GM12864 (cell line): ENCODE measurements at regions not wholly inside any gene's neighbourhood (a gene's known extent, or its start where the extent isn't known, plus 50 kb on each side); places are given as distances from the start of the nearest gene placed in this dataset.
"Not testable (repeated sequence)": the region's sequence is repeated elsewhere in the genome, so short reads cannot be mapped to it uniquely, and the experiment has no call there.

ENCODE experiments used
- DNase-seq: peaks from one replicate; pipeline ENCODE4 v3.0.0-alpha.2; 2011; ENCODE audit warnings: low read depth
- H3K4me3 ChIP-seq: 2 replicates; pipeline ENCODE4 v1.5.1; 2011; ENCODE audit warnings: mild to moderate bottlenecking, low read depth, low read length, control low read depth
- TF ChIP-seq, protein P1 (sequence below): IDR thresholded peaks from 2 replicates; pipeline ENCODE4 v1.5.1; 2011; ENCODE audit warnings: low read depth, mild to moderate bottlenecking, moderate library complexity, low read length, control low read depth, inconsistent platforms; ENCODE audit errors: missing control alignments

GRCh38 chr20:40628877-40629276, 60.2 kb downstream of the MAFB start:
- H3K4me3 ChIP-seq: no peak overlapping the region
- TF ChIP-seq, protein P1, sequence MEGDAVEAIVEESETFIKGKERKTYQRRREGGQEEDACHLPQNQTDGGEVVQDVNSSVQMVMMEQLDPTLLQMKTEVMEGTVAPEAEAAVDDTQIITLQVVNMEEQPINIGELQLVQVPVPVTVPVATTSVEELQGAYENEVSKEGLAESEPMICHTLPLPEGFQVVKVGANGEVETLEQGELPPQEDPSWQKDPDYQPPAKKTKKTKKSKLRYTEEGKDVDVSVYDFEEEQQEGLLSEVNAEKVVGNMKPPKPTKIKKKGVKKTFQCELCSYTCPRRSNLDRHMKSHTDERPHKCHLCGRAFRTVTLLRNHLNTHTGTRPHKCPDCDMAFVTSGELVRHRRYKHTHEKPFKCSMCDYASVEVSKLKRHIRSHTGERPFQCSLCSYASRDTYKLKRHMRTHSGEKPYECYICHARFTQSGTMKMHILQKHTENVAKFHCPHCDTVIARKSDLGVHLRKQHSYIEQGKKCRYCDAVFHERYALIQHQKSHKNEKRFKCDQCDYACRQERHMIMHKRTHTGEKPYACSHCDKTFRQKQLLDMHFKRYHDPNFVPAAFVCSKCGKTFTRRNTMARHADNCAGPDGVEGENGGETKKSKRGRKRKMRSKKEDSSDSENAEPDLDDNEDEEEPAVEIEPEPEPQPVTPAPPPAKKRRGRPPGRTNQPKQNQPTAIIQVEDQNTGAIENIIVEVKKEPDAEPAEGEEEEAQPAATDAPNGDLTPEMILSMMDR: no peak
- DNase-seq: no peak

- H3K4me3 ChIP-seq, DNase-seq: not testable (repeated sequence)
Measured at GRCh38 chr20:40619053-40619452, 70.0 kb downstream of the MAFB start.

GRCh38 chr20:40617594-40617993, 71.4 kb downstream of the MAFB start:
- TF ChIP-seq, protein P1: no peak
- DNase-seq: no peak

DNA sequence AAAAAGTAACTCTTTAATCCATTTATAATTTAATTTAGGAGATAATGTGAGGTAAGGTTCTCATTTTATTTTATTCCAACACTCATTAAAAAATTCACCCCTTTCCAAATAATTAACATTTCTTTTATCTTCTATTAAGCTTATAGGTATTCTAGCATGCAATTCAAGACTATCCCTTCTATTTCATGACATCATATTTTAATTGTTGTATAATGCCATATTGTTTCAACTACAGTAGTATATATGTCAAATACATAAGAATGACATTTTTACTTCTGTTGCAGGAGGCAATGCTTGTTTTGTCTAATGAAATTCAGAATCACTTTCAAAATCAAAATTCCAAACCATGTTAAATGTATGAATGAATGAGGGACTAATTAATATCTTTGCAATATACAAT, 76.2 kb downstream of the MAFB start:
- TF ChIP-seq, protein P1: no peak
- H3K4me3 ChIP-seq: no peak overlapping the region
- DNase-seq: no peak

More at GRCh38 chr20:40617594-40617993, 71.4 kb downstream of the MAFB start:
- no peak overlapping the region for H3K4me3 ChIP-seq

- TF ChIP-seq, protein P1: no peak
- no peak for DNase-seq
- no peak overlapping the region for H3K4me3 ChIP-seq
Measured at GRCh38 chr20:40612247-40612646, 76.8 kb downstream of the MAFB start.

DNA sequence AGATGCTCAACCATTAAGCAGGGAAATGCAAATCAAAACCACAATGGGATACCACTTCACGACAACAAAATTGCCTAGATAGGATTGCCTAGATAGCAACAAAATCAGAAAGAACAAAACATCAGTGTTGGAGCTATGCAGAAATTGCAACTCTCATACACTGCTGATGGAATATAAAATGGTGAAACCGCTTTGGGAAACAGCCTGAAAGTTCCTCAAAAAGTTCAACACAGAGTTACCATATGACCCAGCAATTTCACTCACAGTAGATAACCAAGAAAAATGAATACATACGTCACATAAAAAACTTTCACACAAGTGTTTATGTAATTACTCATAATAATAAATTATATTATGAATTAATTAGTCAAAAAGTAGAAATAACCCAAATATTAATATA, 78.3 kb downstream of the MAFB start:
- no peak overlapping the region for H3K4me3 ChIP-seq
- no peak for DNase-seq
- TF ChIP-seq, protein P1: no peak

GRCh38 chr20:40607927-40608326, 81.1 kb downstream of the MAFB start:
- no peak for DNase-seq
- H3K4me3 ChIP-seq: no peak overlapping the region
- TF ChIP-seq, protein P1: no peak

GRCh38 chr20:40606660-40607059, 82.4 kb downstream of the MAFB start:
- TF ChIP-seq, protein P1: no peak
- no peak overlapping the region for H3K4me3 ChIP-seq
- DNase-seq: no peak
